ENCODE measurements at regions not wholly inside any gene's neighbourhood (a gene's known extent, or its start where the extent isn't known, plus 50 kb on each side); places are given as distances from the start of the nearest gene placed in this dataset.

- TF ChIP-seq POLR2A (IDR thresholded peaks at IDR 0.05; ENCODE audit: low read depth, low read length), result no peak
- no peak for TF ChIP-seq MYC (IDR thresholded peaks at IDR 0.05; ENCODE audit: low read depth, low read length)
- TF ChIP-seq CTCF (IDR thresholded peaks at IDR 0.05; ENCODE audit: extremely low read depth in 1 of 2, insufficient read depth in 1 of 2, low read depth in 1 of 2, low read length in 2 of 2), result no peak
- no peak for TF ChIP-seq MAX (IDR thresholded peaks at IDR 0.05; ENCODE audit: insufficient read depth, insufficient read length)
- BruUV-seq (replicated peaks), result no TSS peak
- Histone ChIP-seq H3K4me3 (replicated peaks in 1 of 3; ENCODE audit: insufficient read depth in 1 of 3, low read depth in 1 of 3, low read length in 3 of 3) (no peak overlapping the region), H3K27ac (ENCODE audit: insufficient read depth, low read depth, low read length) (no peak overlapping the region), H2AFZ (ENCODE audit: low read depth, low read length) (no peak overlapping the region), H3K79me2 (ENCODE audit: control insufficient read depth, insufficient read depth, low read length) (no peaks in the 10 kb centered on the region), H4K20me1 (replicated peaks; ENCODE audit: control insufficient read depth, extremely low read depth, insufficient read depth, low read length) (no peaks in the 10 kb centered on the region), H3K4me1 (ENCODE audit: control insufficient read depth, extremely low read depth, insufficient read depth, low read length) (no peaks in the 10 kb centered on the region), H3K9me3 (replicated peaks; ENCODE audit: control insufficient read depth, insufficient read depth, low read length) (peaks cover 16% of the 10 kb centered on the region), H3K9ac (replicated peaks; ENCODE audit: extremely low read depth, insufficient read depth, low read length) (no peak overlapping the region), H3K4me2 (ENCODE audit: insufficient read depth, low read length) (no peak overlapping the region), H3K9me1 (replicated peaks; ENCODE audit: control insufficient read depth, extremely low read depth, insufficient read depth, low read length) (no peaks in the 10 kb centered on the region), H3K36me3 (ENCODE audit: control insufficient read depth in 2 of 2, extremely low read depth in 1 of 2, insufficient read depth in 2 of 2, low read length in 2 of 2) (no peaks in the 10 kb centered on the region), H3K27me3 (ENCODE audit: control insufficient read depth in 2 of 2, insufficient read depth in 2 of 2, low read length in 2 of 2) (no peaks in the 10 kb centered on the region)
- ChIA-PET POLR2A (no interaction called here), CTCF (no interaction called here)
- intact Hi-C loops (cut with micrococcal nuclease) (no loop called here), dilution Hi-C loops (cut with MboI; ENCODE audit: extremely low pct_ligation_motif_present, low sequenced_read_pairs) (no loop called here)
- DNase-seq (ENCODE audit: low read depth, low spot score) (no peak), FAIRE-seq (no peak)
Measured at GRCh38 chr12:128116537-128116936, 150.4 kb upstream of the TMEM132C start.

- Histone ChIP-seq H3K4me1 (ENCODE audit: control insufficient read depth, extremely low read depth, insufficient read depth, low read length) (no peaks in the 10 kb centered on the region), H3K27ac (ENCODE audit: insufficient read depth, low read depth, low read length) (no peak overlapping the region), H3K9me3 (replicated peaks; ENCODE audit: control insufficient read depth, insufficient read depth, low read length) (peaks cover 21% of the 10 kb centered on the region), H4K20me1 (replicated peaks; ENCODE audit: control insufficient read depth, extremely low read depth, insufficient read depth, low read length) (no peaks in the 10 kb centered on the region), H3K4me2 (ENCODE audit: insufficient read depth, low read length) (no peak overlapping the region), H3K27me3 (ENCODE audit: control insufficient read depth in 2 of 2, insufficient read depth in 2 of 2, low read length in 2 of 2) (no peaks in the 10 kb centered on the region), H3K4me3 (replicated peaks in 1 of 3; ENCODE audit: insufficient read depth in 1 of 3, low read depth in 1 of 3, low read length in 3 of 3) (no peak overlapping the region), H2AFZ (ENCODE audit: low read depth, low read length) (no peak overlapping the region), H3K36me3 (ENCODE audit: control insufficient read depth in 2 of 2, extremely low read depth in 1 of 2, insufficient read depth in 2 of 2, low read length in 2 of 2) (no peaks in the 10 kb centered on the region), H3K79me2 (ENCODE audit: control insufficient read depth, insufficient read depth, low read length) (no peaks in the 10 kb centered on the region), H3K9me1 (replicated peaks; ENCODE audit: control insufficient read depth, extremely low read depth, insufficient read depth, low read length) (no peaks in the 10 kb centered on the region), H3K9ac (replicated peaks; ENCODE audit: extremely low read depth, insufficient read depth, low read length) (no peak overlapping the region)
- FAIRE-seq (no peak), DNase-seq (ENCODE audit: low read depth, low spot score) (no peak)
- ChIA-PET POLR2A (no interaction called here), CTCF (no interaction called here)
- no peak for TF ChIP-seq MYC (IDR thresholded peaks at IDR 0.05; ENCODE audit: low read depth, low read length)
- TF ChIP-seq POLR2AphosphoS5 (IDR thresholded peaks at IDR 0.05; ENCODE audit: insufficient read depth, low read depth, low read length), result no peak
- TF ChIP-seq EZH2 (IDR thresholded peaks at IDR 0.05; ENCODE audit: borderline replicate concordance, low read depth, low read length, severe bottlenecking), result no peak
- no peak for TF ChIP-seq GATA2 (IDR thresholded peaks at IDR 0.05; ENCODE audit: insufficient read depth, insufficient read length, low read depth, low read length)
- no peak for TF ChIP-seq MAX (IDR thresholded peaks at IDR 0.05; ENCODE audit: insufficient read depth, insufficient read length)
- TF ChIP-seq POLR2A (IDR thresholded peaks at IDR 0.05; ENCODE audit: low read depth, low read length), result no peak
- TF ChIP-seq CTCF (IDR thresholded peaks at IDR 0.05; ENCODE audit: extremely low read depth in 1 of 2, insufficient read depth in 1 of 2, low read depth in 1 of 2, low read length in 2 of 2), result no peak
- no peak for TF ChIP-seq FOS (IDR thresholded peaks at IDR 0.05; ENCODE audit: borderline replicate concordance, insufficient read depth, low read length)
- no peak for TF ChIP-seq JUN (IDR thresholded peaks at IDR 0.05; ENCODE audit: borderline replicate concordance, insufficient read depth, insufficient read length, low read depth)
- no TSS peak for BruUV-seq (replicated peaks)
- intact Hi-C loops (cut with micrococcal nuclease) (no loop called here), dilution Hi-C loops (cut with MboI; ENCODE audit: extremely low pct_ligation_motif_present, low sequenced_read_pairs) (no loop called here)
Measured at GRCh38 chr12:128120035-128120434, 146.9 kb upstream of the TMEM132C start.

Data from endothelial cell of umbilical vein (primary cell).